ENCODE measurements at regions not wholly inside any gene's neighbourhood (a gene's known extent, or its start where the extent isn't known, plus 50 kb on each side); places are given as distances from the start of the nearest gene placed in this dataset.
A peak's percentile ranks its signal among the peaks of the same experiment; 100 is the strongest.

DNA sequence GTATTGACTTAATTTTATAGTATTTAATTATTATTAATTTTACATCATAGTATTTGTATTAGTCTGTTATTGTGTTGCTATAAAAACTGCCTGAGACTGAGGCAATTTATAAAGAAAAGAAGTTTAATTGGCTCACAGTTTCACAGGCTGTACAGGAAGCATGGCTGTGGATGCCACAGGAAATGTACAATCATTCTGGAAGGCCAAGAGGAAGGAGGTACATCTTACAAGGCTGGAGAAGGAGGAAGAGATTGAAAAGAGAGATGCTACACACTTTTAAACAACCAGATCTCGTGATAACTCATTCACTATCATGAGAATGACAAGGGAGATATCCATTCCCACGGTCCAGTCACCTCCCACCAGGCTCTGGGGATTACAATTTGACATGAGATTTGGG lies 2019.4 kb upstream of the PIK3C3 start:
- DNase-seq: no peak

DNA sequence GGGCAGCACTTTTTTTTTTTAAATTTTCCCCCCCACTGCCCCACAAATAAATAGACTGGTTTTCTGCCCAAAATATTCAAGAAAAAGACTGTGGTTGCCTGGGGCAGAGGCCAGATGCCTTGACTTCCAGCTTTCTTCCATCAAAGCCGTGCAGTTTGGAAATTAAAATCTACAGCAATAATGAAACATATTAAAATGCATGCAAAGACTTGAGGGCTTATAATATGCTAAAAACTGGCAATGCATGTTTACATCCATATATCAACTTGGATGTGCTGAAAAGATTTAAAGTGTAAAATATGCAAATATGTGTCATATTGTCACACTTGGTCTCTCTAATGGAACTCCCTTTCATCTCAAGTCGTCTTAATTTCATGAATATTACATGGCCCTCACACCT lies 2036.2 kb upstream of the PIK3C3 start:
- DNase-seq: no peak

DNA sequence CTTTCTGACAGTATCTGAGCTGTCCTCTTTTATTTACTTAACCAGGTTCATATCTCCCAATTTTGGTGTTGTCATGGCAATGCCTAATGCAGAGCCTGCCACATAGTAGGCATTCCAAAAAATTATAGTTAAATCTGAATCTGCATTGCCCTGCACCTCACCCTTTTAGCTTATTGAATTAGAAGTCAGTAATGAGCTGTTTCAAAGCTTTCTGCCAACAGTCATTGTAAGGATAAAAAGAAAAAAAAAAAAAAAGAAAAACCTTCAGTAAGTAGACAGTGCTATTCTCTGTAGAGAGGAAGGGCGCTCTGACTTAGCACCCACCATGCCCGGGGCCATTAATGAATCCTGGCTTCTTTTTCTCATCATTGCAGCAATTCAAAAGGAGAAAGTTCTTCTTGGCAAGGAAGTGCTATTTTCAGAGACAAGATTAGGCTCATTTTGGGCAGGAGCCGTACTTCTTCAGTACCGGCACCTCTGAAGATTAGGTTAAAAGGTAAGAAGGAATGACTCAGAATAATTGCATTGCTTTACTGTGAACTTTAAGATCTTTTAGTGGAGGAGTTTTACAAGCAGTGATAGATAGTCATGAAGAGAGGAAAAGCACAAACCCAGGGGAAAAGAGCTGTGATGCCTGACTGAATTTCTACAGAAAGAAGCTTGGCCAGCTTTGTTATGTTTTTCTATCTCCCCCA lies 2041.2 kb upstream of the PIK3C3 start:
- no peak for DNase-seq

DNA sequence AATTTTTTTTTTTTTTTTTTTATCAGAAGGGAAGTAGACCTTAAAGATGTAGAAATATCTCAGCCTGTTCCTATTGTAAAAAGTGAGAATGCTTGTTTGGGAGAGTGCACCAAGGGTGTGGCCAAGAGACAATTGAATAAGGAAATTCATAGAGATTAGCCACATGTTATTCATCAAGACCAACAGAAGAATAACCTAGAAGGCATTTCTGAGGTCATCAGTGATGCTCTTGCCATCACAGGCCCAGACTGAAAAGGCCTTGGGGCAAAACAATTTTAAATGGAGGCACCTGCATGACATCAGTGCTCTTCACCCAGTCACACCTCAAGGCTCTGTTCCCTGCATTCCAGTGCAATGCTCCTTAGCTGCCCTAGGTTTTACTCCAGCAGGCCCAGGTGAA lies 2043.3 kb upstream of the PIK3C3 start:
- no peak for DNase-seq

- no peak for DNase-seq
Measured at GRCh38 chr18:39909706-39910105, 2045.3 kb upstream of the PIK3C3 start.

GRCh38 chr18:39886136-39886535 lies 2068.9 kb upstream of the PIK3C3 start:
- DNase-seq: no peak

GRCh38 chr18:39872651-39873050 lies 2082.4 kb upstream of the PIK3C3 start:
- no peak for DNase-seq

DNA sequence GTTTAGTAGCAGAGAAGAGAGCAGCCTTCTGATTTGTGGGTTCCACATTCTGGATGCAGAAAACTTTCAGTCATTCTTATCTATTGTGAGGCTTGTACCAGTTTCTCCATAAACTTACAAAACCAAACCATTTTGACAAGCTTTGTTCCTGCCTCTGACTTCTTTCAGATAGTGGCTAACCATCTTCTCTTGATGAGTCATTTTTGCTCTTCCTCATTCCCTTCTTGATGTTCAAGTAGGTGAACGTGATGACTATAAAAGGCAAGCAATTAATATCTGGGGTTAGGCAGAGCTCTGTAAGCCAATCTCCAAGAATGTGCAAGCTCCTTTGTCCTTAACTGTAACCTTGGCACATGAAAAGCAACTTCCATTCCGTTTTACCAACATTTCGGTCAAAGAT lies 2083.1 kb upstream of the PIK3C3 start:
- DNase-seq: no peak

GRCh38 chr18:39870591-39870990 lies 2084.4 kb upstream of the PIK3C3 start:
- DNase-seq: no peak

- DNase-seq: no peak
Measured at GRCh38 chr18:39863916-39864315, 2091.1 kb upstream of the PIK3C3 start.

GRCh38 chr18:39862341-39862740 lies 2092.7 kb upstream of the PIK3C3 start:
- DNase-seq: no peak

DNA sequence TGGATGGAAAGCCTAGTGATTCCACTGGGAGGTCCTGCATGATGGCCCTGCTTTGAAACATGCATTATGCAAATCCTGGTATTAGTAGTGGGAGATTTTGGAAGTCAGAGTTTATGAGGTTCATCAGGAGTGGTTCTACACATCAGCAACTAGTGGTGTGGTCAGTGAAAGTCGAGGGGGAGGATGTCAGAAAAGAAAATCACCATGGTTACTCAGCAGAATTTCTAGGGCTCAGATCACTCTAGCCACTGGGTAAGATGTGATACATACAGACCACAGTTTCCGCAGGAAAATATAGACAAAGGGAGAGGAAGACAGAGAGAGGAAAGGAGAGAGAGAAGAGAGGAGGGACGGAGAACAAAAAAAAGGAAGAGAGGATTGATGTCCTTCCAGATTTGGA lies 2100.7 kb upstream of the PIK3C3 start:
- no peak for DNase-seq

DNA sequence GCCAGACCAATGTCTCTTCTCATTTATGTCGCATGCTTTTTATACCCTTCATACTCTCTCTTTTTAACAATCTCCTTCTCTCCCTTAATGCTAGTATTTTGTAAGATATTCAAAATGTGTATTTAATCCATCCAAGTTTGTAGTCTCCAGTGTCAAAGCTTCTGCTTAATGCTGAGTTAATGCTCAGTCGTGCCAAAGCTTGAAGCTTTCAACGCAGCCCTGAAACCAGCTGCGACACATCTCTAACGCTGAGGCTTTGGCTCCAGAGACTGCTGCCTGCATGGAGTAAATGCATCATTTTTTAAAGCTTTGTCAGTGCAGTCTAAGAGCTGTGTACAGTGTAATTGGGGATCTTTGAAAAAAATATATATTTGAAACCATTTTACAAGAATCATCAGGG lies 2108.8 kb upstream of the PIK3C3 start:
- no peak for DNase-seq

- DNase-seq: no peak
Measured at GRCh38 chr18:39845631-39846030, 2109.4 kb upstream of the PIK3C3 start.

DNA sequence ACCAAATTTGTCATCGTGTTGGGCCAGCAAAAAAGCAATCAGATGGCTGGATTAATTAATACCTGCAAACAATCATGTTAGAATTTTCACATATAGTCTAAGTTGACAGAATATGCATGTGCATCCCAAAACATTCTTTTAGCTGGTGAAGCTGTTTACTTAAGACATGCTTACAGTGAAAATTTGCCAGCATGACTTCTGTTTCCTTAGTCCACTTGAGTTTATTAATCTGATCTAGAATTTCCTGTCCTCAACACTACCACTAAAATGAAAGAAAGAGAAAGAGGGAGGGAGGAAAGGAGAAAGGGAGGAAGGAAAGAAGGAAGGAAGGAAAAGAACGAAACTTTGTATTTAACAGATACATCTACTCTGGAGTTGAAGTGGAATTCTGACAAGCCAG lies 2109.9 kb upstream of the PIK3C3 start:
- DNase-seq: no peak

GRCh38 chr18:39843546-39843945 lies 2111.5 kb upstream of the PIK3C3 start:
- no peak for DNase-seq

DNA sequence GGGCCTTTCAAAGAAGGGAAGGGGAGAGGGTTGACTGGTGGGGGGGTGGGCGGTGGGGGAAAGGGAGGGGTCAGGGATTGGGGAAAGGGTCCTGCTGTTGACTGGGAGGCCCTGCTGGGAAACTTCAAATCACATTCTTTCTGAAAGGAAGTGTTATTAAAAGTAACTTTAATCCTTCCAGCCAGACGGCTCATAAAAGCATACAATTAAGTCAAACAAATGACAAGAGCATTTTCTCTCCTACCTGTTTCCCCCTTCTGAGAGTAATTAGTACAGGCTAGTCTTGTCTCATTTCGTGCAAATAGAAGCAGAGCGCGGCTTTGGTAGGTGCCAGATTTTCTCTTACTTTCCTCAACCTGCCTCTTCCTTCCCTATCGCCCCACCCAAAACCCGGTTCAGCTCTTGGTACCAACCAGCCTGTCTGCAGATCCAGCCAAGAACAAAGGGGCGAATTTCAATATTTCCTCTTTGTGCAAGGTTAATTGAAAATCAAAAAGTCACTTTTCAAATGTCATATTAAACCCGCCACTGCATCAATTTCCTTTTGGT lies 2112.6 kb upstream of the PIK3C3 start:
- no peak for DNase-seq

DNA sequence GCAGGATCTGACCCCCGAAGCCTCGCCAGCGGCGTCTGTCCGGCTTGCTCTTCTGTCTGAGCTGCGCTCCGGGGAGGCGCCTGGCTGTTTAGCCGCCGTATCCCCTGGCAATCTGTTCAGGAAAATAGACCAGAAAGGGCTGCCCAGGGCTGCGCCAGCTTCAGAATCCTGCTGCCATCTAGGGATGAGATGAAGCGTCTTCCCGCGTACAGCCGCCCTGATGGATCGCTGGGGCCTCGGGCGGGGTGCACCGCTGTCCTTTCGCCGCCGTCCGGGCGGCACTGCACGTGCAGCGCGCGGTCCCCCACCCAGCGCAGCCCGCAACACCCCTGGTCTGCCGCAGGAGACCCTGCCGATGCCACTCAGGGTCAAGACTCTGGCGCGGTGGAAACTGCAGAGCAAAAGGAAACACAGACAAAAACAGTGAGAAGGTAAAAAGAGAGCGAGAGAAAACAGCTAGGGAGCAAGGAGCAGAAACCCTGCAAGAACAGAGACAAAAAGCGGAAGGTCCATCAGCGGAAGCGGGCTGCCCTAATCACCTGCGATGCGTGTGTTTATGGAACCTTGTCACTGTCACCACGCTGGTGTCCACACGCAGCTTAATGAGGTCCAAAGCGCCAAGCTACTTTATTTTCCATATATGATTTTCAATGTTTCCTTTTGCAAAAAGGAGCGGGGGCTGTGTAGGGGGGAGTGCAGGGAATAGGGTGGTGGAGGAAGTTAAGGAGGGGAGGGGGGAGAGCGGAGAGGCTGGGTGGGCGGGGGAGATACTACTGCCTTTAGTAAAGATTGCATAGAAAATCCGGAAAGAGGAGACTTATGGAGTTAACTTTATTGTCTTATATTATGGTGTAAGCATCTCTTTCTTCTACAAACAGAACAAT lies 2113.3 kb upstream of the PIK3C3 start:
- peak; percentile 54 for DNase-seq

DNA sequence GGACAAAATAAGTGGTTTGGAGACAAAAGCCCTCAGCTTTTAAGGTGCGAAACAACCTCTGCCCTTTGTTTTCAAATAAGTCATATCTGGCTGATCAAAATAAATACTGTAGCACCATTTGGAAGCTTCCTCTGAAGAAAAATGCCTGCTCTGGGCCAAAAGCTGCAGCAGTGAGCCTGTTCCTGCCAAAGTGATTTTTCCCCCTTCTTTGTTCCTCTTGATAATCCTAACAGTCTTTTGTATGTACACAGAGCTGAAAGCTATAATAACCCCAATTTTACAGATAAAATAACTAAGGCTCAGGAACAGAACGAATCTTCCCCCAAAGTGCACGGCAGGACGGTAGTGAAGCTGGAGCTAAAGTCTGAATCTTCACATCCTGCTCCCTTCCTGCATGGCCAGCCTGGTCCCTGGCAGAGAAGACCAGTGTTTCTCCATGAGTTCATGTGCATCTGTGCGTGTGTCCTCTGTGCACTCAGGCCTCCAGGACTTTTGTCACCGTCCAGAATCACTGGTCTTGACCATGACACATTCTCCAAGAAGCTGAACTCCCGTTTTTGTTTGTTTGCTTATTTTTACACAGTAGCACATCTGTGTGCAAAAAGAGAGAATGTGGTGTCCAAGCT lies 2114.1 kb upstream of the PIK3C3 start:
- no peak for DNase-seq

GRCh38 chr18:39840406-39840805 lies 2114.6 kb upstream of the PIK3C3 start:
- no peak for DNase-seq

DNA sequence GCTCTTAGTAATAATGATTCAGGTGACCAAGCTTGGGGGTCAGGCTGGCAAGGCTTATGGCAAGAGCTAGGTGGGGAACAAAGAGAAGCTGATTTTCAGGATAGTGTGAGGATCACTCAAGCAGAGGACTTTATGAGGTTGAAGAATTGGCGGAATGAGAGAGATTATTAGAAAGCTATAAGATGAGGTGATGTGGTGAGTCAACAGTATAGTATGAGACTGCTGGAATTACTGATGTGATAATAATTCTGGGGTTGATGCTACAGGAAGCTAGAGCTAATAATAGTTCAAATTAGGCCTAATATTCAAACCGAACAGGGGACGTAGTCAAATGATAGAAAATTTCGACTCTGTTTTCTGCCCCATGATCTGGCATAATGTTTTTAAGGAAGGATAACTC lies 2115.3 kb upstream of the PIK3C3 start:
- no peak for DNase-seq

DNA sequence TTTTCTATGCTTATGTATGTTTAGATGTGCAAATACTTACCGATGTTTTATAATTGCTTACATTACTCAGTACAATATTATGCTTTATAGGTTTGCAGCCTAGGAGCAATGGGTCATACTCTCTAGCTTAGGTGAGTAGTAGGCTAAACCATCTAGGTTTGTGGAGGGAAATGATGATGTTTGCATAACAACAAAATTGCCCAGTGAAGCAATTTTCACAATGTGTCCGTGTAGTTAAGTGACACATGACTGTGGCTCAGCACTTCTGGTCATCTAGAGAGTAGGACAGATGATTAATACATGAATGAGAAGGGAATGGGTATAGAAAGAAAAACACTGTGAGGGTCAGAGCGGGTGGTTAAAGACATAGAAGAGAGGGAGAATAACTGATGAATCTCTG lies 2116.2 kb upstream of the PIK3C3 start:
- DNase-seq: no peak

- DNase-seq: no peak
Measured at GRCh38 chr18:39835303-39836030, 2119.6 kb upstream of the PIK3C3 start.

All from NCI-H1694 (cell line).